ENCODE measurements at regions not wholly inside any gene's neighbourhood (a gene's known extent, or its start where the extent isn't known, plus 50 kb on each side); places are given as distances from the start of the nearest gene placed in this dataset.

- TF ChIP-seq SIN3B (IDR thresholded peaks at IDR 0.05; ENCODE audit: low read depth) (no peak), HINFP (tag; conservative IDR thresholded peaks at IDR 0.05; ENCODE audit: low read depth) (no peak), POLR2A (conservative IDR thresholded peaks at IDR 0.05) (no peak), TBP (optimal IDR thresholded peaks at IDR 0.05; ENCODE audit: low read depth, low read length) (no peak), KDM1A (IDR thresholded peaks at IDR 0.05) (no peak)
These were observed 100.9 kb upstream of the TNRC6C start for GRCh38 chr17:77857613-77858012.
